Vagina (tissue), 2 donors: ENCODE measurements at regions not wholly inside any gene's neighbourhood (a gene's known extent, or its start where the extent isn't known, plus 50 kb on each side); places are given as distances from the start of the nearest gene placed in this dataset.

Experiments used
- DNase-seq, 2 donors: peaks; one replicate each; pipeline ENCODE4 v3.0.0-alpha.2; 2017; ENCODE audit errors: extremely low spot score in 2 of 2
- H3K27ac ChIP-seq: fragments of 200-600 bp; sonication (generic); one replicate; pipeline ENCODE4 v1.5.1; 2019
- H3K27me3 ChIP-seq: fragments of 200-600 bp; sonication (generic); one replicate; pipeline ENCODE4 v1.5.1; 2019
- H3K36me3 ChIP-seq, 2 donors: fragments of 200-600 bp; sonication (generic); one replicate each; pipeline ENCODE4 v1.5.1; 2017 to 2019
- H3K4me1 ChIP-seq: fragments of 200-600 bp; sonication (generic); one replicate; pipeline ENCODE4 v1.5.1; 2019
- H3K4me3 ChIP-seq, 2 donors: fragments of 200-600 bp; sonication (generic); 1 replicate in 1 of 2; 2 replicates in 1 of 2; pipeline ENCODE4 v1.5.1; 2016 to 2019
- H3K9me3 ChIP-seq: fragments of 200-600 bp; sonication (generic); one replicate; pipeline ENCODE4 v1.5.1; 2019
- POLR2A ChIP-seq, 2 donors: fragments of 450-650 bp; IDR thresholded peaks; one replicate each; pipeline ENCODE4 v1.6.1; 2017; ENCODE audit warnings: antibody characterized with exemption in 2 of 2, mild to moderate bottlenecking in 2 of 2, moderate library complexity in 2 of 2
- POLR2AphosphoS5 ChIP-seq, 2 donors: sonication (generic); formaldehyde crosslinking; IDR thresholded peaks; one replicate each; pipeline ENCODE4 v1.9.0; 2017; ENCODE audit warnings: antibody characterized with exemption in 2 of 2, mild to moderate bottlenecking in 2 of 2, low read depth in 1 of 2; ENCODE audit not compliant: insufficient read depth in 1 of 2
- intact Hi-C: fragments of 100-400 bp; cut with DNase I; formaldehyde crosslinking; loops from one replicate; pipeline ENCODE4 v1.15.1; 2023
- TF ChIP-seq, protein P1 (sequence below), 3 experiments: fragments of 450-650 bp in 2 of 3; fragments of 200-600 bp in 1 of 3; sonication (generic) in 1 of 3; IDR thresholded peaks; one replicate each; pipeline ENCODE4 v1.5.1; 2017 to 2019; ENCODE audit warnings: antibody characterized with exemption in 3 of 3, mild to moderate bottlenecking in 2 of 3, moderate library complexity in 2 of 3

- no peak for DNase-seq
- TF ChIP-seq, protein P1, sequence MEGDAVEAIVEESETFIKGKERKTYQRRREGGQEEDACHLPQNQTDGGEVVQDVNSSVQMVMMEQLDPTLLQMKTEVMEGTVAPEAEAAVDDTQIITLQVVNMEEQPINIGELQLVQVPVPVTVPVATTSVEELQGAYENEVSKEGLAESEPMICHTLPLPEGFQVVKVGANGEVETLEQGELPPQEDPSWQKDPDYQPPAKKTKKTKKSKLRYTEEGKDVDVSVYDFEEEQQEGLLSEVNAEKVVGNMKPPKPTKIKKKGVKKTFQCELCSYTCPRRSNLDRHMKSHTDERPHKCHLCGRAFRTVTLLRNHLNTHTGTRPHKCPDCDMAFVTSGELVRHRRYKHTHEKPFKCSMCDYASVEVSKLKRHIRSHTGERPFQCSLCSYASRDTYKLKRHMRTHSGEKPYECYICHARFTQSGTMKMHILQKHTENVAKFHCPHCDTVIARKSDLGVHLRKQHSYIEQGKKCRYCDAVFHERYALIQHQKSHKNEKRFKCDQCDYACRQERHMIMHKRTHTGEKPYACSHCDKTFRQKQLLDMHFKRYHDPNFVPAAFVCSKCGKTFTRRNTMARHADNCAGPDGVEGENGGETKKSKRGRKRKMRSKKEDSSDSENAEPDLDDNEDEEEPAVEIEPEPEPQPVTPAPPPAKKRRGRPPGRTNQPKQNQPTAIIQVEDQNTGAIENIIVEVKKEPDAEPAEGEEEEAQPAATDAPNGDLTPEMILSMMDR (IDR thresholded peaks at IDR 0.05) = no peak
- no peak for TF ChIP-seq POLR2A (IDR thresholded peaks at IDR 0.05)
- TF ChIP-seq POLR2AphosphoS5 (IDR thresholded peaks at IDR 0.05; ENCODE audit: insufficient read depth in 1 of 2, low read depth in 1 of 2) = no peak
- no peaks in the 10 kb centered on the region for H3K36me3 ChIP-seq
- no peaks in the 10 kb centered on the region for H3K27me3 ChIP-seq
- H3K9me3 ChIP-seq = no peaks in the 10 kb centered on the region
- intact Hi-C loops = no loop called here
- H3K27ac ChIP-seq = no peak overlapping the region
- H3K4me3 ChIP-seq = no peak overlapping the region
- H3K4me1 ChIP-seq = no peaks in the 10 kb centered on the region
Observed at GRCh38 chr2:145741636-145742035, 1221.7 kb upstream of the ZEB2 start.

DNA sequence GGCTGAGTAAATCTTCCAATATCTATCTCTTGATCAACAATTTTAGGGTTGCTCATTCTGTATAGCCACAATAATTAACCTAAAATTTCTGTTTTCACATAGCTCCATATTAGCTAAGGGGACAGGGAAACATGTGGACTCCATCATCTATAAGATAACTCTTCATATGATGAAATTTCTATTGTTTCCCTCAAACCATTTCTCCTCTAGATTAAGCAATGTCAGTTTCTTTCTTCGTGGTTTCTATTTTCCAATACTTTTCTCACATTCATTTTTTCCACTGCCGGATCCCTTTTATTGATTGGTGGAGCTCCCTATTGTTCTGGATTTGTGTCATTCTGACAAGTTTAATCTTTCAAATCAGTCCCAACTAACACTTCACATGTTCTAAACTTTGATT, 1221.3 kb upstream of the ZEB2 start:
- Histone ChIP-seq H3K4me3 (no peak overlapping the region), H3K36me3 (no peaks in the 10 kb centered on the region), H3K27me3 (no peaks in the 10 kb centered on the region), H3K9me3 (no peaks in the 10 kb centered on the region), H3K27ac (no peak overlapping the region), H3K4me1 (no peaks in the 10 kb centered on the region)
- intact Hi-C loops = no loop called here
- DNase-seq = no peak
- TF ChIP-seq POLR2A (IDR thresholded peaks at IDR 0.05) (no peak), POLR2AphosphoS5 (IDR thresholded peaks at IDR 0.05; ENCODE audit: insufficient read depth in 1 of 2, low read depth in 1 of 2) (no peak)
- TF ChIP-seq, protein P1 (IDR thresholded peaks at IDR 0.05) = no peak

GRCh38 chr2:145740302-145740701, 1220.4 kb upstream of the ZEB2 start:
- no peaks in the 10 kb centered on the region for H3K9me3 ChIP-seq
- no peak for DNase-seq
- H3K4me3 ChIP-seq = no peak overlapping the region
- no peak overlapping the region for H3K27ac ChIP-seq
- H3K36me3 ChIP-seq = no peaks in the 10 kb centered on the region
- intact Hi-C loops = no loop called here
- no peaks in the 10 kb centered on the region for H3K4me1 ChIP-seq
- TF ChIP-seq POLR2A (IDR thresholded peaks at IDR 0.05) (no peak), POLR2AphosphoS5 (IDR thresholded peaks at IDR 0.05; ENCODE audit: insufficient read depth in 1 of 2, low read depth in 1 of 2) (no peak)
- TF ChIP-seq, protein P1 (IDR thresholded peaks at IDR 0.05) = no peak
- no peaks in the 10 kb centered on the region for H3K27me3 ChIP-seq

DNA sequence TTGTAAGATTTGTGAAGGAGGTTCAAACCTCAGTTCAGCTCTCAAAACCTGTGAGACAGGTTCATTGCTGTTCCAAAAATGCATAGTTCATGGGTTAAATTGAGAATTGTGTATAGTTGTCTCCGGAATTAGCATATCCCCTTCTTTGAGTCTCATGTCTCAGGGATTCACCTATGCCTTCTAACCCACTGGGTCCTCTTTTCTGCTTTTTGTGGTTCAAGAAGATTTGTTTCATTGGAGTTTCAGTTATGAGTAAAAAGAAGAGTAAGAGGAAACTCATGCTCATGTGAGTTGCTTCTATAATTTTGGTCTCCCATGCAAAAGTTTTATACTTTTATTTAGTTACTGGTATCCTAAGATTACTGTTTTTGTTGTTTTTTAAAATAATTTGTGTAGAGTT, 1219.8 kb upstream of the ZEB2 start:
- intact Hi-C loops = no loop called here
- no peaks in the 10 kb centered on the region for H3K4me1 ChIP-seq
- TF ChIP-seq, protein P1 (IDR thresholded peaks at IDR 0.05) = no peak
- TF ChIP-seq POLR2AphosphoS5 (IDR thresholded peaks at IDR 0.05; ENCODE audit: insufficient read depth in 1 of 2, low read depth in 1 of 2) = no peak
- TF ChIP-seq POLR2A (IDR thresholded peaks at IDR 0.05) = no peak
- H3K27ac ChIP-seq = no peak overlapping the region
- DNase-seq = no peak
- H3K9me3 ChIP-seq = no peaks in the 10 kb centered on the region
- H3K36me3 ChIP-seq = no peaks in the 10 kb centered on the region
- H3K4me3 ChIP-seq = no peak overlapping the region
- no peaks in the 10 kb centered on the region for H3K27me3 ChIP-seq

GRCh38 chr2:145736871-145737270, 1217.0 kb upstream of the ZEB2 start:
- no peak overlapping the region for H3K27ac ChIP-seq
- no peak overlapping the region for H3K4me3 ChIP-seq
- no peak for DNase-seq
- H3K27me3 ChIP-seq = no peaks in the 10 kb centered on the region
- TF ChIP-seq, protein P1 (IDR thresholded peaks at IDR 0.05) = no peak
- TF ChIP-seq POLR2AphosphoS5 (IDR thresholded peaks at IDR 0.05; ENCODE audit: insufficient read depth in 1 of 2, low read depth in 1 of 2) = no peak
- no peak for TF ChIP-seq POLR2A (IDR thresholded peaks at IDR 0.05)
- no peaks in the 10 kb centered on the region for H3K9me3 ChIP-seq
- intact Hi-C loops = no loop called here
- H3K4me1 ChIP-seq = no peaks in the 10 kb centered on the region
- no peaks in the 10 kb centered on the region for H3K36me3 ChIP-seq
